PFSK-1 (cell line): ENCODE measurements at regions not wholly inside any gene's neighbourhood (a gene's known extent, or its start where the extent isn't known, plus 50 kb on each side); places are given as distances from the start of the nearest gene placed in this dataset.

ENCODE experiments used
- FOXP2 ChIP-seq: optimal IDR thresholded peaks from 2 replicates; pipeline ENCODE3; 2011; ENCODE audit warnings: borderline replicate concordance, control low read depth, inconsistent platforms; ENCODE audit not compliant: insufficient read depth; ENCODE audit errors: extremely low read length, extremely low read depth
- SIN3A ChIP-seq: IDR thresholded peaks from 2 replicates; pipeline ENCODE4 v1.6.1; 2012; ENCODE audit warnings: mild to moderate bottlenecking, low read length, moderate library complexity, borderline replicate concordance; ENCODE audit not compliant: insufficient read depth

DNA sequence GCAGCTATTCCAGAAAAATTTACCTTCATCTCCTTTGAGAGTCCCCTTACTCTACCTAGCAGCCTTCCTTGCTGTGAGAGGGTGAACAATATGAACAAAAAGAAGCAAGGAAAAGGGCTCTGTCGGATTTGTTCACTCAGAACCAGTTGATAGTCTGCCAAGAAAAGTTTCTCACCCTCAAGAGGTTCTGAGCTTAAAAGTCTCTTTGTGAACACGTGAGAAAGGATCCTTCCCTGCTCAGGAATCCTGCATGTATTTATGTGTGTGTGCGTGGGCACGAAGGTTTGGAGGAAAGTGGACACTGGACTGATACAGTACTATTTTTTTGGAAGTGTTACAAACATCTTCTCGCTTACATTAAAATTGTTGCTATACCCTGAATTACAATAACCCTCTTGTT, 178.6 kb upstream of the JADE1 start:
- TF ChIP-seq FOXP2, result no peak
- no peak for TF ChIP-seq SIN3A
